ENCODE measurements at regions not wholly inside any gene's neighbourhood (a gene's known extent, or its start where the extent isn't known, plus 50 kb on each side); places are given as distances from the start of the nearest gene placed in this dataset.

DNA sequence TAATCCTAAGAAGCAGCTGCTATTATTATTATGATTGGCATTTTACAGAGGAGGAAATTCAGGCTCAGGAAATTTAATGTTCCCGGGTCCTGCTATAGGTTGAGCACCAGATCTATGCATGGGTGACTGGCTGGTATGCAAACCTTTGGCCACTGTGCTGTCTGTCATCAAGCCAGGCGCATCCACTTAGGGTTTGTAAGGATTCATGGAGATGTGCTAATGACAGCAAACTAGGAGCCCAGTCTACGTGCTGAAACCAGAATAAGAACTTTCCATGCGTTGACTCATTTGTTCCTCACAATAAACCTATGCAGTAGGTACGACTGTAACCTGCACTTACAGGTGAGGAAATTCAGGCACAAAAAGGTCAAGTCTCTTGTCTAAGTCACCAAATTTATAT, 64.5 kb upstream of the ZMIZ1 start:
- no peak for DNase-seq

DNA sequence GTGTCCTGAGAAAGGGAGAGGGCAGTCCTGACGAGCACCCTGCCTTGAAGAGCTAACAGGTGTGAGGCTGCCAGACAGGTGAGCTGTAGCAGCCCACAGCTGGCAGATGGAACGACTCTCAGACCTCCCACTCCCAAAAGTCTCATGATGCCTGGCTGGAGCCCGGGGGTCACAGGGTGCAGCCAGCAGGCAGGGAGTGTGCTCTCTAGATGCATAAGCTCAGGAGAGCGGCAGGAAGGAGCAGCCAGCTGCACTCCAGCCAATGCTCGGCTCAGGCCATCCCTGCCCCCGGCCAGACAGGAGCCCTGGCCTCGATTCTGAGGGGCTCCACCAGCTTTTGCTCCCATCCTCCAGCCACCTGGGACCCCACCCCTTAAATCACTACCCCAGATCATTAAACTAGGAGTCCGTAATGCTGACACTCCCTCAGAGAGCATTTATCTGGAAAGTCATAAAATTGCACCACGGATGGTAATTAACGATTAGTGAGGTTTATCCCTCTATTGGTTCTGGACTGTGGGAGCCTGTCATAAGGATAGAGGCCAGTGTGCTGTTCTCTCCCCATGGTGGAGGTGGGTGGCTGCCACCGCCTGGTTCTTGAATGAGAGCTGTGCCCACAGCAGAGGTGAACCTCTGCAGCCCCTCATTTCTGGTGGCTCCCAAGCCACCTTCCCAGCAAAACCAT, 63.5 kb upstream of the ZMIZ1 start:
- no peak for DNase-seq

DNA sequence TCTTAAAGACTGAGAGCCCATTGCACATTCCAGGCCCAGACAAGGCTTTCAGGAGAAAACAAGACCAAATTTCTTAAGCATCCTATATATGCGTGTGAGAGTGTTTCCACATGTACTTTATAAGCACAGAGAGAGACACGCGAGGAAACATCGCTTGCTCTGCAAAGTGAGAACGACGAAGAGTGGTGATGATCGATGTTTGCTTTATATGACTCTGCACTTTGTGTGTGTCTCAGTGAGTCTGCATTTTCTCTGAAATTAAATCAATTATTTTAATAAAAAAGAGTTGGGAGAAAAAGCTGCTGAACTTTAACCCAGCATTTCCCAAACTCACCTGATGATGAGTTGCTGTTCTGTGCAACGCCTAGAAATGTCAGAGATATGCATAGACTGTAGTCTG, 61.7 kb upstream of the ZMIZ1 start:
- DNase-seq: no peak

DNA sequence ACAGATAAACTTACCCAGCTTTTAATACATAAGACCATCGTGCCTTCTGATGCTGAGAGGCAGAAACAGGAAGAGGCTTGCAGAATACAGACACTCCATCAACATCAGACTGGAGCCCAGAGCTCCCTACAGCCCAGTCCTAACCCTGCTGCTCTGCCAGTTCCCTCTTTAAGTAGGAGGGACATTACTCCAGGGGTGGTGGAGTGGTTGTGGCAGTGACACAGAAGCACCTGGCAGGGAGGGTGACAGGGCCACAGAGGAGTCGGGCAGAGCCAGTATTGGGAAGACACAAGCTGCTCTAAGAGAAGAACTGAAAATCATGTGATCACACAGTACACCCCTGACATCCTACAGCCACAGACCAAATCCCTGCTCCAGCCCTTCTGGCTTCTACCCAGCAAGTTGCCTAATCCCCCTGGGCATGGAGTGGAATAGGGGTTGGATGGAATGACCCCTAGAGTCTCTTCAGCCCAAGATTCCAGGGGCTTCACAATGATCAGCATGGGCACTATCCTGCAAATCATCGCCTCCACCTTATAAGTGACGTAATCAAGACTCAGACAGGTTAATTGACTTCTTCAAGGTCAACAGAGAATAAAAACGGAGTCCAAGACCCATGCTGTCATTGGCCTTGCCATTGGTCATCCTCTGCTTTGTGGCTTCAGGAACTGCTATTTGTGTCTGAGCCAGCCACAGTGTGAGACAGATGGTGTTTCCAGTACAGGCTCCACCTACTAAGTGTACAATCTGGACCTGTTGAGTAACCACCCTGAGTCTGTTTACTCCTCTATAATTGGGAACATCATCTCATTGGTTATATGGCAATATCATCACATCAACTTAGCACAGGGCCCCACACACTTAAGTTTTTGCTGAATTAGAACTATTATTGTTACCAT, 61.1 kb upstream of the ZMIZ1 start:
- no peak for DNase-seq

DNA sequence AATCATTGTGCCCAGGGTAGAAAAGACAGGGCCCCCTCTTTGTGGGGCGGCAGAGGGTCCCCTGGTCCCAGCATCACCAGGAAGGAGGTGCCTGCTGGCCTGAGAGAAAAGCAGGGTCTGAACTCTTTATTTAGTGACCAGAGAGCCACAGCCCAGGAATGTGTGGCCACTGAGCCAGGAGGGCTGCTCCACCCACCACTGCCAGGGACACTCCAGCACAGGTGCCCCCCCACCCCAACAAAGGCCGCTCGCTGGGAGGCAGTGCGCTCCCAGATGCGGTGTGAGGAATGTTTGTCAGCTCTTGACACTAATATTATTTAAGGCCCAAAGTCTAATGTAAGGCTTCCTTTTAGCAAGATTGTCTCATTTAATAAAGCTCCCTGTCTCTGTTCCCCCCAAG, 59.6 kb upstream of the ZMIZ1 start:
- no peak for DNase-seq

DNA sequence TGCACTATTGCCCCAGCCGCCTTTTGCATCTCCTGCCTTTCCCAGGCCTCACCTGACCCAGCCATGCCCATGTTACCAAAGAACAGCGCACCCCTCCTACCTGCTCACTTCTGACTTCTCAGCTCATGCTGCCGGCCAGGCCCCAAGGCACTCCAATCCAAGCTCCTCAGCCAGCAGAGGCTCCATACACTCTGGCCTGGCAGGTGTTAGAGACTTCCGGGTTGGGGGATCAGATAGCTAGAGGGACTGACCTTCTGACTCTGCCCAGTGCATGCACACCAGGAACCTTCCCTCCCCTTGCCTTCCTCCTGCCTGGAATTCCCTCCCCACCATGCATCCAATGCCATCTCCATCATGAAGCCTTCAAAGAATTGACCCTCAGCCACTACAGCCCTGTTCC, 56.2 kb upstream of the ZMIZ1 start:
- no peak for DNase-seq

DNA sequence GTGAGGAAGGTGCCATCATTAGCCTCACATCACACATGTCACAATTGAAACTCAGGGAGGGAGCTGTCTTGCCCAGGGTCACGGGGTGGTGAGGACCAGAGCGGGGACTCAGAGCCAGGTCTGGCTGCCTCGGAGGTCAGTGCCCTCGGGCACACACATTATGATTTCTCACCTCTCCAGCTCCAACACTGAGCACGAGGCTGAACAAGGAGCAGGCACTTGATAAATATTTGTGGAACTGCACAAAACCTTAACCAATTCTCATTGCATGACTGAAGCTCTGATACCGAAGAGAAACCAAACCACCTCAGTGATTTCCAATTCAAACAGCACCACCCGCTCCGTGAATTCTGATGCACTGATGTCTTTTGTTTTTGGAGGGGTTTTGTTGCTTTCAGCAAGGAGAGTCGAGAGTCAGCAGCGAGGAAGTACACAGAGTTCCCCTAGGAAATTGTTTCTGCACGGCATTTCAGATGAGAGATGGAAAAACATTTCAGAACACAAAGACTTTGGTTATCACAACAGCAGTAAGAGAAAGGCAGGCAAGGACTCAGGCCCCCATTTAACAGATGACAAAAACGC, 55.3 kb upstream of the ZMIZ1 start:
- no peak for DNase-seq

DNA sequence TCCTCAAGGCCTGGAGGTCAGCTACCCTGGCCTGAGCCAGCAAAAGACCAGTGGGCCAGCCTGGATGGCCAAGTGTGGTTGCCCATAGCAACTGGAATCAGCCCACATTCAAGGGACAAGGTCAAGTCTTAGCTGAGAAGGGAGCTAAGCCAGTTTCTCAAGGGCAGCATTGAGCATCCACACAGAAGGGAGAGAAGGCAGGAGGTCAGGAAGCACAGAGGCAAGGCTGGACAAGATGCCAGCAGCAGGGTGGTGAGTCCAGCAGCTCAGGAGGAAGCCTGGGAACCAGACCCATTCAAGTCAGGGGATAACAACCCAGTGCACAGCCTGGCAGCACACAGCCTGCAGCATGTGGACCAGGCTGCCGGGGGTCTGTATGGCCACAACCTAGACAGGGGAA, 54.0 kb upstream of the ZMIZ1 start:
- DNase-seq: no peak

DNA sequence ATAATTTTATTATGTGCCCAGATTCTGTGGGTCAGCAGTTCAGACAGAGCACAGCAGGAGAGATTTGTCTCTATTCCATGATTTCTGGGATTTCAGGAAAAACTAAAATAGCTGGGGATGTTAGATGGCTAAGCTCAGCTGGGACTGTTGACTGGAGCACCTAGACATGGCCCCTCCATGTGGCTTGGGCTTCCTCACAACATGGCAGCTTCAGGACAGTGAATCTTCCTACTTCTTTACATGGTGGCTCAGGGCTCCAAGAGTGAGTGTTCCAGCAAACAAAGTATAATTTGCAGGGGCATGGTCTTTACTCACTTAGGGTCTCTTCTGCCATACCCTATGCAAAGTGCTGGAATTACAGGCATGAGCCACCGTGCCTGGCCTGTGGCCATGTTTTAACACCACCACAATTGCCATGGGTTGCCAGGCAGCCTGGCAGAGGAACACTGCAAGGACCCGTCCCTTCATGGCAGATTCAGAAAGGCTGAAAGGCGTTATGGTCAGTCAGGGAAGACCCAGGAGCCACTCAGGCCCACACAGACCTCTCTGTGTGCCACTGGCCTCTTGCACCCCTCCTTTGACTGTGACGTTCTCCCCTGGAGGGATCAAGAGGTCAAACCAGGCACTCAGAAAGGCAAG, 50.8 kb upstream of the ZMIZ1 start:
- DNase-seq: no peak

DNA sequence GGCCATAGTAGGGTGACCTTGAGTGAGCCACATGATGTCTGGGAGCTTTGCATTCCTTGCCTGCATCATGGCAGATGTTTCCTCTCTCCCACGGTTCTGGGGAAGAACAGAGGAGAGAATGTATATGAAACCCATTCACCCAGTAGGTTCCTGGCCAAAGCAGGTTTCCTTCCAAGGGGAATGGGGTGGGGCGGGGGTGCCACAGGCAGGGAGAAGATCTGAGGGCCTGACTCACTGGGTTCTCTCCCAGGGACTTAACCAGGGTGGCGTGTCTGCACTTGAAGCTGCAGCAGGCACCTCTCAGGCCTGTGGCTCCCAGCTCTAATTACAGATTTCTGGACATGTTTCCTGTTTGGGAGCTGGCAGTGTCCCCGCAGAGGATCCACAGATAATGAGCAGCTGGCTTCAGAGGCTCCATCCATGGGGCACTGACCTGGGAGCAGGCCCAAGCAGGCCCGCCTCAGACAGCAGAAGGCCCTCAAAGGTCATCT, 50.2 kb upstream of the ZMIZ1 start:
- no peak for DNase-seq
